Natural killer cell (primary cell): ENCODE measurements at regions not wholly inside any gene's neighbourhood (a gene's known extent, or its start where the extent isn't known, plus 50 kb on each side); places are given as distances from the start of the nearest gene placed in this dataset.

Experiments used
- ATAC-seq, 3 donors: fragments of 150-1000 bp in 2 of 3; fragments of 200-7000 bp in 1 of 3; cut with Tn5 transposase; 1 replicate in 1 of 3; 2 replicates in 2 of 3; pipeline ENCODE4 v1.10.0; 2021; ENCODE audit warnings: mild to moderate bottlenecking in 2 of 3, moderate library complexity in 2 of 3
- DNase-seq, 2 donors: peaks; one replicate each; pipeline versions ENCODE4 v3.0.0 to v3.0.0-alpha.2; 2013 to 2021; ENCODE audit warnings: mixed read lengths in 1 of 2
- H3K27ac ChIP-seq: one replicate; pipeline ENCODE4 v1.5.1; 2013; ENCODE audit warnings: mild to moderate bottlenecking, low read length
- H3K27me3 ChIP-seq: one replicate; pipeline ENCODE4 v1.6.1; 2013; ENCODE audit warnings: low read length; ENCODE audit not compliant: control insufficient read depth, insufficient read depth
- H3K36me3 ChIP-seq: one replicate; pipeline ENCODE4 v1.6.1; 2013; ENCODE audit warnings: low read length; ENCODE audit not compliant: control insufficient read depth, insufficient read depth
- H3K4me1 ChIP-seq: one replicate; pipeline ENCODE4 v1.6.1; 2013; ENCODE audit warnings: low read length; ENCODE audit not compliant: control insufficient read depth, insufficient read depth
- H3K4me3 ChIP-seq: one replicate; pipeline ENCODE4 v1.5.1; 2013; ENCODE audit warnings: low read length
- H3K9me3 ChIP-seq: one replicate; pipeline ENCODE4 v1.6.1; 2013; ENCODE audit warnings: low read length; ENCODE audit not compliant: control insufficient read depth, insufficient read depth
- H3K27ac Mint-ChIP-seq, 2 donors: one replicate each; pipeline ENCODE4 v1.8.0; 2022; ENCODE audit warnings: mild to moderate bottlenecking in 2 of 2, mixed read lengths in 2 of 2, moderate library complexity in 1 of 2
- H3K27me3 Mint-ChIP-seq, 2 donors: one replicate each; pipeline ENCODE4 v1.8.0; 2022; ENCODE audit warnings: low read depth in 2 of 2, mixed read lengths in 2 of 2
- H3K36me3 Mint-ChIP-seq: one replicate; pipeline ENCODE4 v1.8.0; 2022; ENCODE audit warnings: mixed read lengths
- H3K4me1 Mint-ChIP-seq, 2 donors: one replicate each; pipeline ENCODE4 v1.8.0; 2022; ENCODE audit warnings: mixed read lengths in 2 of 2
- H3K4me3 Mint-ChIP-seq: one replicate; pipeline ENCODE4 v1.8.0; 2022; ENCODE audit warnings: mild to moderate bottlenecking, moderate library complexity, mixed read lengths
- H3K9me3 Mint-ChIP-seq, 2 donors: one replicate each; pipeline ENCODE4 v1.8.0; 2022; ENCODE audit warnings: mixed read lengths in 2 of 2
- CTCF ChIP-seq: fragments of 200-600 bp; IDR thresholded peaks from one replicate; pipeline ENCODE4 v1.8.0; 2022; ENCODE audit warnings: antibody characterized with exemption
- WGBS: methylation state at CpG from one replicate; pipeline ENCODE4 v1.1.7; 2013; ENCODE audit warnings: missing lambda C conversion rate; ENCODE audit not compliant: insufficient coverage; 5-methylcytosine and 5-hydroxymethylcytosine counted together
- intact Hi-C: fragments of 100-400 bp; cut with micrococcal nuclease; formaldehyde crosslinking; loops from one replicate; pipeline ENCODE4 v1.14.2; 2022

GRCh38 chr3:147672035-147672434 lies 262.9 kb downstream of the ZIC1 start:
- Histone ChIP-seq H3K4me3 (no peak overlapping the region), H3K4me1 (no peaks in the 10 kb centered on the region), H3K36me3 (no peaks in the 10 kb centered on the region), H3K27ac (no peak overlapping the region), H3K9me3 (no peaks in the 10 kb centered on the region), H3K27me3 (no peaks in the 10 kb centered on the region)
- Mint-ChIP-seq H3K4me3 (no peak overlapping the region), H3K4me1 (no peaks in the 10 kb centered on the region), H3K27ac (no peak overlapping the region), H3K27me3 (no peaks in the 10 kb centered on the region), H3K9me3 (peaks cover 6 to 12% of the 10 kb centered on the region in 2 donors), H3K36me3 (no peaks in the 10 kb centered on the region)
- ATAC-seq: no peak
- no peak for DNase-seq
- intact Hi-C loops: no loop called here
- no peak for TF ChIP-seq CTCF

GRCh38 chr3:147672436-147672835 lies 263.3 kb downstream of the ZIC1 start:
- H3K27me3 ChIP-seq: no peaks in the 10 kb centered on the region
- H3K9me3 Mint-ChIP-seq: peaks cover 5 to 10% of the 10 kb centered on the region in 2 donors
- no peak for DNase-seq
- 63% methylated on average over 1 of the region's 2 CpGs for WGBS
- H3K4me3 Mint-ChIP-seq: no peak overlapping the region
- intact Hi-C loops: no loop called here
- H3K4me1 Mint-ChIP-seq: no peaks in the 10 kb centered on the region
- no peak overlapping the region for H3K4me3 ChIP-seq
- no peak overlapping the region for H3K27ac ChIP-seq
- no peaks in the 10 kb centered on the region for H3K36me3 ChIP-seq
- no peaks in the 10 kb centered on the region for H3K36me3 Mint-ChIP-seq
- no peaks in the 10 kb centered on the region for H3K27me3 Mint-ChIP-seq
- no peak for TF ChIP-seq CTCF
- ATAC-seq: no peak
- no peak overlapping the region for H3K27ac Mint-ChIP-seq
- H3K4me1 ChIP-seq: no peaks in the 10 kb centered on the region
- H3K9me3 ChIP-seq: no peaks in the 10 kb centered on the region

- Histone ChIP-seq H3K4me3 (no peak overlapping the region), H3K36me3 (no peaks in the 10 kb centered on the region), H3K9me3 (no peaks in the 10 kb centered on the region), H3K4me1 (no peaks in the 10 kb centered on the region), H3K27ac (no peak overlapping the region), H3K27me3 (no peaks in the 10 kb centered on the region)
- no peak for DNase-seq
- Mint-ChIP-seq H3K27me3 (no peaks in the 10 kb centered on the region), H3K4me1 (no peaks in the 10 kb centered on the region), H3K4me3 (no peak overlapping the region), H3K9me3 (peaks cover 7 to 12% of the 10 kb centered on the region in 2 donors), H3K36me3 (no peaks in the 10 kb centered on the region), H3K27ac (no peak overlapping the region)
- no peak for ATAC-seq
- no CpG with 5 or more reads among the region's 2 CpGs for WGBS
- intact Hi-C loops: no loop called here
- TF ChIP-seq CTCF: no peak
Observed at GRCh38 chr3:147675761-147676160, 266.6 kb downstream of the ZIC1 start.

- no peak overlapping the region for H3K4me3 Mint-ChIP-seq
- WGBS: 90% methylated on average over 6 of the region's 6 CpGs
- H3K9me3 Mint-ChIP-seq: peaks cover 5 to 9% of the 10 kb centered on the region in 2 donors
- H3K36me3 Mint-ChIP-seq: peaks cover 6% of the 10 kb centered on the region
- no peaks in the 10 kb centered on the region for H3K27me3 Mint-ChIP-seq
- Histone ChIP-seq H3K27me3 (no peaks in the 10 kb centered on the region), H3K27ac (no peak overlapping the region), H3K9me3 (no peaks in the 10 kb centered on the region), H3K36me3 (no peaks in the 10 kb centered on the region), H3K4me3 (no peak overlapping the region), H3K4me1 (no peaks in the 10 kb centered on the region)
- no peak for DNase-seq
- no peaks in the 10 kb centered on the region for H3K4me1 Mint-ChIP-seq
- no peak for TF ChIP-seq CTCF
- ATAC-seq: no peak
- H3K27ac Mint-ChIP-seq: no peak overlapping the region
- intact Hi-C loops: no loop called here
Observed at GRCh38 chr3:147680837-147681483, 271.8 kb downstream of the ZIC1 start.
